Pancreas (tissue), 10 donors: ENCODE measurements at regions not wholly inside any gene's neighbourhood (a gene's known extent, or its start where the extent isn't known, plus 50 kb on each side); places are given as distances from the start of the nearest gene placed in this dataset.
A peak's percentile ranks its signal among the peaks of the same experiment; 100 is the strongest.

ENCODE experiments used
- ATAC-seq, 4 donors: fragments of 200-7000 bp; cut with Tn5 transposase; one replicate each; pipeline versions ENCODE4 v1.8.0 to v1.9.1; 2020; ENCODE audit warnings: mild to moderate bottlenecking in 4 of 4, moderate library complexity in 4 of 4
- DNase-seq, 6 donors: peaks; one replicate each; pipeline ENCODE4 v3.0.0-alpha.2; 2020
- FAIRE-seq: peaks from 2 replicates; lab custom pipeline; 2012; peaks lifted over from hg19 to GRCh38; lab: Jason Lieb, UNC
- H3K27ac ChIP-seq, 4 donors: fragments of 200-600 bp; sonication (generic); 1 replicate in 3 of 4; 2 replicates in 1 of 4; pipeline versions ENCODE4 v1.5.0 to v1.8.0; 2020
- H3K27me3 ChIP-seq, 4 donors: fragments of 200-600 bp; one replicate each; pipeline ENCODE4 v1.8.0; 2021
- H3K36me3 ChIP-seq, 3 donors: fragments of 200-600 bp; sonication (generic) in 1 of 3; one replicate each; pipeline versions ENCODE4 v1.5.0 to v1.8.0; 2020 to 2021
- H3K4me1 ChIP-seq, 3 donors: fragments of 200-600 bp; one replicate each; pipeline ENCODE4 v1.8.0; 2021
- H3K4me3 ChIP-seq, 4 donors: fragments of 200-600 bp; sonication (generic) in 2 of 4; one replicate each; pipeline versions ENCODE4 v1.5.0 to v1.8.0; 2020 to 2021
- H3K9me3 ChIP-seq, 4 donors: fragments of 200-600 bp; one replicate each; pipeline ENCODE4 v1.8.0; 2021
- CTCF ChIP-seq, 4 donors: fragments of 200-600 bp; sonication (generic) in 3 of 4; IDR thresholded peaks; one replicate each; pipeline versions ENCODE4 v1.5.0 to v1.8.0; 2021; ENCODE audit warnings: antibody characterized with exemption in 4 of 4
- WGBS, 2 donors: extraction: QIAGEN DNeasy Blood & Tissue Kit; methylation state at CpG; one replicate each; pipeline ENCODE4 v1.1.7; 2013; 5-methylcytosine and 5-hydroxymethylcytosine counted together
- intact Hi-C, 3 donors: fragments of 100-400 bp; cut with DNase I; formaldehyde crosslinking; loops; one replicate each; pipeline versions ENCODE4 v1.11.1 to v1.14.2; 2022
- donor health status: healthy with polysubstance abuse.
- donor health status: DM: no; HTN: no; CAD: no; lungs with moderate emphysema.
- donor health status: DM: no; HTN: no; CAD: no.
- donor health status: control.
- donor health status: control.
- donor health status: Bipolar disorder and iron deficiency.
- donor health status: DM: yes; HTN: yes; CAD: no.
- donor health status: DM: no; HTN: no; CAD: no.
- donor health status: DM: no; HTN: no; CAD: no.
- donor health status: DM: yes; HTN: yes; CAD: no.

- TF ChIP-seq CTCF (IDR thresholded peaks at IDR 0.05), result no peak
- Histone ChIP-seq H3K4me3 (no peak overlapping the region), H3K27ac (peak overlapping the region in 3 of 4 donors; percentile 57 to 72 (median 59)), H3K9me3 (no peaks in the 10 kb centered on the region), H3K36me3 (no peaks in the 10 kb centered on the region), H3K27me3 (no peaks in the 10 kb centered on the region), H3K4me1 (peaks cover 23 to 40% (median 26%) of the 10 kb centered on the region in 3 donors)
- ATAC-seq (peak in 3 of 4 donors; percentile 17 to 45 (median 33)), FAIRE-seq (no peak), DNase-seq (no peak)
- intact Hi-C loops, result no loop called here
Measured at GRCh38 chr1:184891440-184891839, 82.9 kb downstream of the NIBAN1 start.

GRCh38 chr1:184890539-184890973, 83.8 kb downstream of the NIBAN1 start:
- FAIRE-seq (no peak), DNase-seq (peak in 3 of 6 donors; percentile 35 to 59 (median 44)), ATAC-seq (peak; percentile 77 to 89 (median 83))
- Histone ChIP-seq H3K4me3 (peak overlapping the region in 1 of 4 donors; percentile 9), H3K9me3 (no peaks in the 10 kb centered on the region), H3K36me3 (no peaks in the 10 kb centered on the region), H3K4me1 (peaks cover 23 to 40% (median 26%) of the 10 kb centered on the region in 3 donors), H3K27ac (peak overlapping the region; percentile 6 to 72 (median 58)), H3K27me3 (no peaks in the 10 kb centered on the region)
- intact Hi-C loops, result no loop called here
- TF ChIP-seq CTCF (IDR thresholded peaks at IDR 0.05), result no peak
- 11 to 13% methylated on average over 3 of the region's 3 CpGs for WGBS, 2 donors

- Histone ChIP-seq H3K4me3 (no peak overlapping the region), H3K4me1 (peaks cover 23 to 40% (median 26%) of the 10 kb centered on the region in 3 donors), H3K9me3 (no peaks in the 10 kb centered on the region), H3K27ac (peak overlapping the region; percentile 6 to 72 (median 56)), H3K36me3 (no peaks in the 10 kb centered on the region), H3K27me3 (no peaks in the 10 kb centered on the region)
- FAIRE-seq (no peak), DNase-seq (no peak), ATAC-seq (peak in 3 of 4 donors; percentile 23 to 53 (median 32))
- no peak for TF ChIP-seq CTCF (IDR thresholded peaks at IDR 0.05)
- intact Hi-C loops, result no loop called here
- WGBS, 2 donors, result 42 to 45% methylated on average over 3 of the region's 3 CpGs
Measured at GRCh38 chr1:184889902-184890301, 84.4 kb downstream of the NIBAN1 start.

GRCh38 chr1:184889166-184889565, 85.1 kb downstream of the NIBAN1 start:
- H3K4me3 ChIP-seq, result no peak overlapping the region
- H3K36me3 ChIP-seq, result no peaks in the 10 kb centered on the region
- no peaks in the 10 kb centered on the region for H3K27me3 ChIP-seq
- ATAC-seq (no peak), DNase-seq (no peak), FAIRE-seq (no peak)
- H3K27ac ChIP-seq, result peak overlapping the region in 2 of 4 donors; percentile 57 to 72
- H3K9me3 ChIP-seq, result no peaks in the 10 kb centered on the region
- intact Hi-C loops, result no loop called here
- TF ChIP-seq CTCF (IDR thresholded peaks at IDR 0.05), result no peak
- H3K4me1 ChIP-seq, result peaks cover 23 to 40% (median 26%) of the 10 kb centered on the region in 3 donors
- 55 to 65% methylated on average over 1 of the region's 1 CpG for WGBS, 2 donors

GRCh38 chr1:184888505-184888904, 85.8 kb downstream of the NIBAN1 start:
- peaks cover 0 to 6% (median 0%) of the 10 kb centered on the region in 3 donors for H3K36me3 ChIP-seq
- TF ChIP-seq CTCF (IDR thresholded peaks at IDR 0.05), result no peak
- no peak overlapping the region for H3K4me3 ChIP-seq
- H3K4me1 ChIP-seq, result peaks cover 23 to 40% (median 26%) of the 10 kb centered on the region in 3 donors
- no peak overlapping the region for H3K27ac ChIP-seq
- intact Hi-C loops, result no loop called here
- DNase-seq (no peak), FAIRE-seq (no peak), ATAC-seq (peak in 1 of 4 donors; percentile 8)
- H3K9me3 ChIP-seq, result no peaks in the 10 kb centered on the region
- H3K27me3 ChIP-seq, result no peaks in the 10 kb centered on the region
